Rectal smooth muscle tissue (tissue), 1 donor: ENCODE measurements at regions not wholly inside any gene's neighbourhood (a gene's known extent, or its start where the extent isn't known, plus 50 kb on each side); places are given as distances from the start of the nearest gene placed in this dataset.

Experiments used
- H3K27ac ChIP-seq: one replicate; pipeline ENCODE4 v1.7.0; 2013; ENCODE audit warnings: low read depth, low read length, inconsistent platforms
- H3K27me3 ChIP-seq: one replicate; pipeline ENCODE4 v1.7.0; 2013; ENCODE audit warnings: low read length; ENCODE audit not compliant: control insufficient read depth, insufficient read depth
- H3K36me3 ChIP-seq: one replicate; pipeline ENCODE4 v1.7.0; 2013; ENCODE audit warnings: low read length; ENCODE audit not compliant: control insufficient read depth, insufficient read depth
- H3K4me1 ChIP-seq: one replicate; pipeline ENCODE4 v1.7.0; 2013; ENCODE audit warnings: low read length; ENCODE audit not compliant: control insufficient read depth, insufficient read depth
- H3K4me3 ChIP-seq: one replicate; pipeline ENCODE4 v1.7.0; 2013; ENCODE audit warnings: low read length
- H3K9ac ChIP-seq: one replicate; pipeline ENCODE4 v1.7.0; 2013; ENCODE audit warnings: low read length

GRCh38 chr7:142408794-142409193 lies 150.9 kb upstream of the PRSS58 start:
- H3K27me3 ChIP-seq = no peaks in the 10 kb centered on the region
- H3K27ac ChIP-seq = no peak overlapping the region
- H3K4me3 ChIP-seq = no peak overlapping the region
- no peak overlapping the region for H3K9ac ChIP-seq
- H3K36me3 ChIP-seq = no peaks in the 10 kb centered on the region
- no peaks in the 10 kb centered on the region for H3K4me1 ChIP-seq

GRCh38 chr7:142407939-142408570 lies 150.2 kb upstream of the PRSS58 start:
- H3K36me3 ChIP-seq = no peaks in the 10 kb centered on the region
- no peaks in the 10 kb centered on the region for H3K4me1 ChIP-seq
- no peak overlapping the region for H3K9ac ChIP-seq
- H3K27ac ChIP-seq = no peak overlapping the region
- H3K27me3 ChIP-seq = no peaks in the 10 kb centered on the region
- no peak overlapping the region for H3K4me3 ChIP-seq

- Histone ChIP-seq H3K27ac (no peak overlapping the region), H3K36me3 (no peaks in the 10 kb centered on the region), H3K27me3 (no peaks in the 10 kb centered on the region), H3K4me3 (no peak overlapping the region), H3K9ac (no peak overlapping the region), H3K4me1 (no peaks in the 10 kb centered on the region)
Observed at GRCh38 chr7:142405122-142405765, 147.4 kb upstream of the PRSS58 start.

- Histone ChIP-seq H3K27me3 (no peaks in the 10 kb centered on the region), H3K27ac (no peak overlapping the region), H3K9ac (no peak overlapping the region), H3K4me1 (no peaks in the 10 kb centered on the region), H3K36me3 (no peaks in the 10 kb centered on the region), H3K4me3 (no peak overlapping the region)
Observed at GRCh38 chr7:142401951-142402350, 144.1 kb upstream of the PRSS58 start.

- Histone ChIP-seq H3K27ac (no peak overlapping the region), H3K27me3 (no peaks in the 10 kb centered on the region), H3K4me3 (no peak overlapping the region), H3K36me3 (no peaks in the 10 kb centered on the region), H3K9ac (no peak overlapping the region), H3K4me1 (no peaks in the 10 kb centered on the region)
Observed at GRCh38 chr7:142400042-142400533, 142.2 kb upstream of the PRSS58 start.

GRCh38 chr7:142391191-142391992 lies 133.5 kb upstream of the PRSS58 start:
- Histone ChIP-seq H3K4me3 (no peak overlapping the region), H3K27me3 (no peaks in the 10 kb centered on the region), H3K4me1 (no peaks in the 10 kb centered on the region), H3K36me3 (no peaks in the 10 kb centered on the region), H3K9ac (no peak overlapping the region), H3K27ac (no peak overlapping the region)

GRCh38 chr7:142389544-142389943 lies 131.7 kb upstream of the PRSS58 start:
- H3K36me3 ChIP-seq = no peaks in the 10 kb centered on the region
- no peaks in the 10 kb centered on the region for H3K27me3 ChIP-seq
- H3K4me1 ChIP-seq = no peaks in the 10 kb centered on the region
- H3K27ac ChIP-seq = no peak overlapping the region
- H3K4me3 ChIP-seq = no peak overlapping the region
- no peak overlapping the region for H3K9ac ChIP-seq

GRCh38 chr7:142385491-142386340 lies 127.9 kb upstream of the PRSS58 start:
- no peaks in the 10 kb centered on the region for H3K27me3 ChIP-seq
- no peak overlapping the region for H3K9ac ChIP-seq
- H3K36me3 ChIP-seq = no peaks in the 10 kb centered on the region
- no peak overlapping the region for H3K27ac ChIP-seq
- H3K4me1 ChIP-seq = no peaks in the 10 kb centered on the region
- no peak overlapping the region for H3K4me3 ChIP-seq

- Histone ChIP-seq H3K27me3 (no peaks in the 10 kb centered on the region), H3K27ac (no peak overlapping the region), H3K9ac (no peak overlapping the region), H3K36me3 (no peaks in the 10 kb centered on the region), H3K4me3 (no peak overlapping the region), H3K4me1 (no peaks in the 10 kb centered on the region)
Observed at GRCh38 chr7:142384493-142384922, 126.7 kb upstream of the PRSS58 start.

GRCh38 chr7:142383841-142384492 lies 126.1 kb upstream of the PRSS58 start:
- Histone ChIP-seq H3K27ac (no peak overlapping the region), H3K27me3 (no peaks in the 10 kb centered on the region), H3K9ac (no peak overlapping the region), H3K36me3 (no peaks in the 10 kb centered on the region), H3K4me3 (no peak overlapping the region), H3K4me1 (no peaks in the 10 kb centered on the region)

GRCh38 chr7:142381727-142382390 lies 124.0 kb upstream of the PRSS58 start:
- H3K4me1 ChIP-seq = no peaks in the 10 kb centered on the region
- no peaks in the 10 kb centered on the region for H3K36me3 ChIP-seq
- no peak overlapping the region for H3K9ac ChIP-seq
- H3K27ac ChIP-seq = no peak overlapping the region
- H3K4me3 ChIP-seq = no peak overlapping the region
- H3K27me3 ChIP-seq = no peaks in the 10 kb centered on the region
